ENCODE measurements at regions not wholly inside any gene's neighbourhood (a gene's known extent, or its start where the extent isn't known, plus 50 kb on each side); places are given as distances from the start of the nearest gene placed in this dataset.

DNA sequence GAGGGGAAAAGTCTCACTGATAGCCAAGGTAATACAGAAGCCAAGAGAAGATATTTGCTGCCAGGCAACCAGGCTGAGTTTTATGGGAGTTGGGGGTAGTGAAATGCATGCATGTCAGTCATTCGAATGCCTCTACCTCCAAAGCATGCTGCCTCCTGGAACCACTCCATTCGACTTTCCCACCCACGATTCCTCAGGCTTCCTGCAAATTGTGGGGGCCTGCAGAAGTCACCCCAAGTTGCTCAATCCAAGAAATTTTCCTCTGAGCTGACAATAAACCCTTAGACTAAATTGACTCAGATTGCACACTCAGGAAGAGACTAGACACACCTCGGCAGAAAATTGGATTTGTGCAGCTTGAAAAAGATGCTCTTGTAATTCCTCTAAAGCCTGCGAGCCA, 73.6 kb upstream of the GRK3 start:
- intact Hi-C loops (cut with DNase I), result no loop called here

DNA sequence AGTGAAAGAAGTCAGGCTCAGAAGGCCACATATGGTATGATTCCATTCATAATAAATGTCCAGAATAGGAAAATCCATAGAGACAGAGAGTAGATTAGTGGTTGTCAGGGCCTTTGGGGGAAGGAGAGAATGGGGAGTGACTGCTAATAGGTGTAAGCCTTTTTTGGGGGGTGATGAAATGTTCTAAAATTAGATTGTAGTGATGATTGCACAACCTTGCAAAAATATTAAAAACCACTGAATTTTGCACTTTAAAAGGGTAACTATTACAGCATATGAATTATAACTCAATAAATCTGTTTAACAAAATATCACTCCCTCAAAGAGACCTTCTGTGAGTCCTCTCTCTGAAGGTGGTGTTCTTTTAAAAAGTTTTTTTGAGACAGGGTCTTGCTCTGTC, 72.3 kb upstream of the GRK3 start:
- DNase-seq, result no peak
- TF ChIP-seq, protein P1, sequence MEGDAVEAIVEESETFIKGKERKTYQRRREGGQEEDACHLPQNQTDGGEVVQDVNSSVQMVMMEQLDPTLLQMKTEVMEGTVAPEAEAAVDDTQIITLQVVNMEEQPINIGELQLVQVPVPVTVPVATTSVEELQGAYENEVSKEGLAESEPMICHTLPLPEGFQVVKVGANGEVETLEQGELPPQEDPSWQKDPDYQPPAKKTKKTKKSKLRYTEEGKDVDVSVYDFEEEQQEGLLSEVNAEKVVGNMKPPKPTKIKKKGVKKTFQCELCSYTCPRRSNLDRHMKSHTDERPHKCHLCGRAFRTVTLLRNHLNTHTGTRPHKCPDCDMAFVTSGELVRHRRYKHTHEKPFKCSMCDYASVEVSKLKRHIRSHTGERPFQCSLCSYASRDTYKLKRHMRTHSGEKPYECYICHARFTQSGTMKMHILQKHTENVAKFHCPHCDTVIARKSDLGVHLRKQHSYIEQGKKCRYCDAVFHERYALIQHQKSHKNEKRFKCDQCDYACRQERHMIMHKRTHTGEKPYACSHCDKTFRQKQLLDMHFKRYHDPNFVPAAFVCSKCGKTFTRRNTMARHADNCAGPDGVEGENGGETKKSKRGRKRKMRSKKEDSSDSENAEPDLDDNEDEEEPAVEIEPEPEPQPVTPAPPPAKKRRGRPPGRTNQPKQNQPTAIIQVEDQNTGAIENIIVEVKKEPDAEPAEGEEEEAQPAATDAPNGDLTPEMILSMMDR (IDR thresholded peaks at IDR 0.05), result no peak
- Histone ChIP-seq H3K4me3 (no peak overlapping the region), H3K27ac (no peak overlapping the region), H3K27me3 (ENCODE audit: insufficient read depth in 3 of 3, low read length in 2 of 3) (peaks cover 0 to 2% (median 0%) of the 10 kb centered on the region in 3 donors), H3K9me3 (no peaks in the 10 kb centered on the region), H3K4me1 (peaks cover 7% of the 10 kb centered on the region), H3K36me3 (ENCODE audit: insufficient read depth in 1 of 2, low read depth in 1 of 2) (peaks cover 0 to 3% of the 10 kb centered on the region in 2 donors)
- ATAC-seq, result no peak
- intact Hi-C loops (cut with DNase I), result no loop called here

More for the DNA sequence above, 73.6 kb upstream of the GRK3 start:
- Histone ChIP-seq H3K27ac (no peak overlapping the region), H3K4me1 (peaks cover 7% of the 10 kb centered on the region), H3K9me3 (no peaks in the 10 kb centered on the region), H3K36me3 (ENCODE audit: insufficient read depth in 1 of 2, low read depth in 1 of 2) (peaks cover 0 to 3% of the 10 kb centered on the region in 2 donors), H3K4me3 (no peak overlapping the region), H3K27me3 (ENCODE audit: insufficient read depth in 3 of 3, low read length in 2 of 3) (peaks cover 0 to 2% (median 0%) of the 10 kb centered on the region in 3 donors)
- TF ChIP-seq, protein P1 (IDR thresholded peaks at IDR 0.05), result no peak
- DNase-seq (no peak), ATAC-seq (no peak)
- WGBS, 3 donors, result 87 to 93% (median 90%) methylated on average over 5 of the region's 5 CpGs

DNA sequence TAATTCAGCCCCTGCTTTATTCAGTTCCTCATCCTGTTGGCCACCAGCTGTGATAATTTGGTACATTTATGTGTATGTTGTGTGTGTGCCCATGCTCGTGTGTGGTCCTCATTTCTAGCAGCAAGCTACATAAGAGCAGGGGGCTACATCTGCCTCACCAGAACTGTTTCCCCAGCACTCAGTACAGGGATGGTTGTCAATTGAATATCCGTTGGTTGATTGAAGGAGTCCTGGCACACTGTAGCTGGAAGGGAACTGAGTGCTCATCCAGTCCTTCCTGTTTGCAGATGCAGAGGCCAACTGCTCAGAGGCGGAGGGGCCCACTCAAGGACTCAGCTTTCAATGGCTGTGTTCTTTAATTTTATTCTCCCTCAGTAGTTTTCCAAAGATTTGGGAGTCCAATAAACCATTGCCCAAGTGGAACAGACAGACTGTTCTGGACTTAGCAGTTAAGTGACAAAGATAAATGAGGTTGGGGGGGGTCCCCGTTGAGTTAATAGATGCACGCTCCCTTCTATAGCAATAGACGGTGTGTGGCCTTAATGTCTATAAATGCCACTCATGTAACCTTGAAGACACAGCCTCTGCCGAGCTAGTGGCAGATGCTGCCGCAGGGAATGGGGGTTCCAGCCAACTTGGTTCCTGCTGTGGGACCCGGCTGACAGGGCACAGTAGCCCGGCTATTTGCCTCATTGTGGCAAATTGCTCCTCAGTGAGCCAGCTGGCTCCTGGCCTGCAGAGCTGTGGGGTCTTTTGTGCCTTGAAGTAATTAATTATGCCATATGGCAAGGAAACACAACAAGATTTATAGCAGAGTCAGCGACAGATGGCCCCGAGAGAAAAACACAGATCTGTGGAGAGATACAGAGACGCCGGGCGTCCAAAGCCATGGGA, 71.4 kb upstream of the GRK3 start:
- Histone ChIP-seq H3K4me1 (peaks cover 7% of the 10 kb centered on the region), H3K27ac (no peak overlapping the region), H3K9me3 (no peaks in the 10 kb centered on the region), H3K36me3 (ENCODE audit: insufficient read depth in 1 of 2, low read depth in 1 of 2) (peaks cover 0 to 3% of the 10 kb centered on the region in 2 donors), H3K27me3 (ENCODE audit: insufficient read depth in 3 of 3, low read length in 2 of 3) (peaks cover 0 to 2% (median 0%) of the 10 kb centered on the region in 3 donors), H3K4me3 (no peak overlapping the region)
- 34 to 50% (median 41%) methylated on average over 15 of the region's 15 CpGs for WGBS, 3 donors
- ATAC-seq (no peak), DNase-seq (no peak)
- intact Hi-C loops (cut with DNase I), result no loop called here
- TF ChIP-seq, protein P1 (IDR thresholded peaks at IDR 0.05), result no peak

DNA sequence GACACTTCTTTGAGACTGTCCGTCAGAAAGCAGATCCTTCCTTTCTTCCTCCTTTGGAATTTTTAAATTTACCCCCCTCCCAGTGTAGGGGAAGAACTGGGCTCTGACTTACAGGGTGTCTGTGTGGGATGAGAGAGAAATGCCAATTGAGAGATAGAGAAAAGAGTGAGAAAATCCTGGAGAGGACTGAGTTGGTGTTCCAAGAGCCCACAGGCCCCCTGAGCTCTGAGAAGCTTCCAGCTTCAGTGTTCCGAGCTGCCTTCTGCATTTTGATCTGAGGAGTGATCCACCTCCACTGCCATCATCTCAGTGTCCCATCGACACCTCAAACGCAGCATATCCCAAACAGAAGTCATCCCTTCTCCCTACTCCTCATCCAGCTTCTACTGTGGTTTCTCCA, 70.7 kb upstream of the GRK3 start:
- 45 to 62% (median 58%) methylated on average over 4 of the region's 4 CpGs for WGBS, 3 donors
- no peak for ATAC-seq
- intact Hi-C loops (cut with DNase I), result no loop called here
- H3K27me3 ChIP-seq (ENCODE audit: insufficient read depth in 3 of 3, low read length in 2 of 3), result peaks cover 0 to 2% (median 0%) of the 10 kb centered on the region in 3 donors
- no peaks in the 10 kb centered on the region for H3K9me3 ChIP-seq
- H3K27ac ChIP-seq, result no peak overlapping the region
- peaks cover 0 to 3% of the 10 kb centered on the region in 2 donors for H3K36me3 ChIP-seq (ENCODE audit: insufficient read depth in 1 of 2, low read depth in 1 of 2)
- DNase-seq, result no peak
- no peaks in the 10 kb centered on the region for H3K4me1 ChIP-seq
- TF ChIP-seq, protein P1 (IDR thresholded peaks at IDR 0.05), result no peak
- no peak overlapping the region for H3K4me3 ChIP-seq
